HepG2 (cell line): ENCODE measurements at regions not wholly inside any gene's neighbourhood (a gene's known extent, or its start where the extent isn't known, plus 50 kb on each side); places are given as distances from the start of the nearest gene placed in this dataset.

ENCODE experiments used
- ATAC-seq: fragments of 200-7000 bp; cut with Tn5 transposase; 3 replicates; pipeline ENCODE4 v1.9.1; 2020; ENCODE audit warnings: mild to moderate bottlenecking, moderate library complexity
- BruUV-seq: library from RNA; stranded (reverse); fragments of 400-500 nt; replicated peaks from 2 replicates; lab custom pipeline; 2021; lab: Mats Ljungman, UMichigan
- CTCF ChIA-PET: fragments of 300-600 bp; formaldehyde crosslinking; extraction: SDS; loops from one replicate; lab custom pipeline; 2021; ENCODE audit warnings: low total read pairs, inconsistent platforms, low intra/inter-chr PET ratio; lab: Yijun Ruan, JAX
- POLR2A ChIA-PET: fragments of 350-600 bp; sonication (Branson Sonifier 250); formaldehyde crosslinking; loops from one replicate; lab custom pipeline; 2020; ENCODE audit warnings: antibody characterized with exemption, inconsistent platforms; lab: Yijun Ruan, JAX
- DNase-seq: peaks from one replicate; pipeline ENCODE4 v3.0.0-alpha.2; 2015; ENCODE audit warnings: low spot score
- FAIRE-seq: peaks from 3 replicates; lab custom pipeline; 2011; peaks lifted over from hg19 to GRCh38; lab: Jason Lieb, UNC
- H2AFZ ChIP-seq: one replicate; pipeline ENCODE4 v1.6.1; 2011; ENCODE audit warnings: low read length, inconsistent platforms
- H3K27ac ChIP-seq: fragments of 300-600 bp; 3 replicates; pipeline ENCODE4 v1.8.0; 2011; ENCODE audit warnings: mixed run types, mild to moderate bottlenecking, mixed read lengths, low read length, inconsistent platforms; ENCODE audit not compliant: insufficient read depth; ENCODE audit errors: extremely low read length
- H3K27me3 ChIP-seq, 2 experiments: fragments of 200-600 bp in 1 of 2; 2 replicates in 1 of 2; 3 replicates in 1 of 2; pipeline versions ENCODE4 v1.6.0 to v1.8.0; 2011; ENCODE audit warnings: low read length in 2 of 2, mild to moderate bottlenecking in 2 of 2, moderate library complexity in 2 of 2, inconsistent platforms in 1 of 2; ENCODE audit not compliant: insufficient read depth in 2 of 2, control insufficient read depth in 1 of 2
- H3K36me3 ChIP-seq, 2 experiments: fragments of 200-600 bp in 1 of 2; replicated peaks in 1 of 2; 2 replicates in 1 of 2; 3 replicates in 1 of 2; pipeline versions ENCODE4 v1.5.1 to v1.8.0; 2011; ENCODE audit warnings: low read length in 2 of 2, inconsistent platforms in 1 of 2; ENCODE audit not compliant: insufficient read depth in 2 of 2, control insufficient read depth in 1 of 2
- H3K4me1 ChIP-seq: 2 replicates; pipeline ENCODE4 v1.5.1; 2012; ENCODE audit warnings: low read length, inconsistent platforms; ENCODE audit not compliant: insufficient read depth
- H3K4me2 ChIP-seq: 2 replicates; pipeline ENCODE4 v1.6.0; 2011; ENCODE audit warnings: low read depth, low read length, inconsistent platforms
- H3K4me3 ChIP-seq, 3 experiments: fragments of 200-600 bp in 1 of 3; sonication (generic), shearing (Covaris generic) in 1 of 3; replicated peaks in 1 of 3; 2 replicates each; pipeline ENCODE4 v1.5.1; 2011 to 2016; ENCODE audit warnings: low read length in 3 of 3, inconsistent platforms in 2 of 3, low read depth in 2 of 3, mild to moderate bottlenecking in 2 of 3, control low read depth in 1 of 3, mixed read lengths in 1 of 3; ENCODE audit not compliant: insufficient read depth in 1 of 3
- H3K79me2 ChIP-seq: one replicate; pipeline ENCODE4 v1.6.1; 2011; ENCODE audit warnings: low read length, inconsistent platforms; ENCODE audit not compliant: insufficient read depth
- H3K9ac ChIP-seq: 2 replicates; pipeline ENCODE4 v1.6.0; 2011; ENCODE audit warnings: mild to moderate bottlenecking, low read depth, low read length, inconsistent platforms; ENCODE audit not compliant: insufficient read depth
- H3K9me3 ChIP-seq: 2 replicates; pipeline ENCODE4 v1.5.1; 2012; ENCODE audit warnings: mild to moderate bottlenecking, low read length
- H4K20me1 ChIP-seq: 2 replicates; pipeline ENCODE4 v1.6.0; 2011; ENCODE audit warnings: inconsistent platforms, mild to moderate bottlenecking, low read length, moderate library complexity; ENCODE audit not compliant: insufficient read depth
- ARID4A ChIP-seq: sonication (generic); formaldehyde crosslinking; IDR thresholded peaks from 2 replicates; pipeline ENCODE4 v1.5.0; 2020; ENCODE audit warnings: mild to moderate bottlenecking, missing genetic modification reagents, borderline replicate concordance
- ATF6 ChIP-seq: sonication (generic); formaldehyde crosslinking; conservative IDR thresholded peaks from 2 replicates; pipeline ENCODE4 v1.4.0; 2020; ENCODE audit warnings: missing genetic modification reagents
- HNF1A ChIP-seq, 2 experiments: sonication (generic) in 1 of 2; formaldehyde crosslinking in 1 of 2; IDR thresholded peaks; 2 replicates each; pipeline versions ENCODE4 v1.4.0 to v1.6.1; 2016 to 2020; ENCODE audit warnings: borderline replicate concordance in 1 of 2, low read depth in 1 of 2, mild to moderate bottlenecking in 1 of 2, missing genetic modification reagents in 1 of 2
- MLX ChIP-seq: IDR thresholded peaks from 2 replicates; pipeline ENCODE4 v1.6.1; 2016
- NFE2 ChIP-seq: sonication (generic); formaldehyde crosslinking; IDR thresholded peaks from 2 replicates; pipeline ENCODE4 v1.4.0; 2020; ENCODE audit warnings: missing genetic modification reagents
- NFKBIZ ChIP-seq: IDR thresholded peaks from 2 replicates; pipeline ENCODE4 v1.6.1; 2018; ENCODE audit warnings: missing genetic modification reagents, missing compliant biosample characterization
- ZNF567 ChIP-seq: sonication (generic); formaldehyde crosslinking; IDR thresholded peaks from 2 replicates; pipeline ENCODE4 v1.8.1; 2023; ENCODE audit warnings: mild to moderate bottlenecking, missing genetic modification reagents, borderline replicate concordance
- WGBS: methylation state at CpG from one replicate; pipeline ENCODE4 v1.1.6; 2017; ENCODE audit warnings: low lambda C conversion rate; 5-methylcytosine and 5-hydroxymethylcytosine counted together
- in situ Hi-C: cut with HindIII; loops from 2 replicates; pipeline ENCODE4 v1.10.0; 2017; ENCODE audit warnings: low pct_unique_long_range_greater_than_20kb; ENCODE audit not compliant: extremely low pct_ligation_motif_present
- intact Hi-C: fragments of 100-400 bp; cut with micrococcal nuclease; formaldehyde crosslinking; loops from one replicate; pipeline ENCODE4 v1.10.0; 2022; ENCODE audit not compliant: unreplicated experiment

GRCh38 chr12:111101003-111101402 lies 180.6 kb upstream of the MYL2 start:
- ATAC-seq (no peak), FAIRE-seq (no peak), DNase-seq (no peak)
- Histone ChIP-seq H3K9ac (no peak overlapping the region), H3K9me3 (no peaks in the 10 kb centered on the region), H3K27me3 (peaks cover 1 to 34% of the 10 kb centered on the region in 2 experiments; a peak in 3 of 5 replicates), H3K4me3 (no peak overlapping the region), H3K79me2 (no peaks in the 10 kb centered on the region), H4K20me1 (no peaks in the 10 kb centered on the region), H2AFZ (no peak overlapping the region), H3K4me1 (no peaks in the 10 kb centered on the region), H3K4me2 (no peak overlapping the region), H3K27ac (no peak overlapping the region), H3K36me3 (no peaks in the 10 kb centered on the region)
- in situ Hi-C loops (no loop called here), intact Hi-C loops (no loop called here)
- WGBS, result 17% methylated on average over 6 of the region's 7 CpGs
- no TSS peak for BruUV-seq
- ChIA-PET CTCF (no interaction called here), POLR2A (no interaction called here)
- no peak for TF ChIP-seq HNF1A (IDR thresholded peaks at IDR 0.05; ENCODE audit: low read depth)
- TF ChIP-seq HNF1A (CRISPR knock-in tag; IDR thresholded peaks at IDR 0.05; ENCODE audit: borderline replicate concordance), result no peak
- TF ChIP-seq NFKBIZ, result no peak
- TF ChIP-seq ZNF567 (CRISPR knock-in tag), result no peak
- TF ChIP-seq ATF6, result no peak
- no peak for TF ChIP-seq ARID4A (CRISPR knock-in tag)
- TF ChIP-seq NFE2 (CRISPR knock-in tag), result no peak
- no peak for TF ChIP-seq MLX (CRISPR knock-in tag)
